Neuronal stem cell (in vitro differentiated cells): ENCODE measurements at regions not wholly inside any gene's neighbourhood (a gene's known extent, or its start where the extent isn't known, plus 50 kb on each side); places are given as distances from the start of the nearest gene placed in this dataset.

Experiments
- DNase-seq: peaks from one replicate; pipeline ENCODE4 v3.0.0-alpha.2; 2013; ENCODE audit warnings: low spot score
- H2AFZ ChIP-seq: one replicate; pipeline ENCODE4 v1.6.1; 2013; ENCODE audit warnings: mild to moderate bottlenecking, low read length, inconsistent platforms
- H2AK5ac ChIP-seq: 2 replicates; pipeline ENCODE4 v1.6.1; 2013; ENCODE audit warnings: low read depth, mild to moderate bottlenecking, inconsistent platforms, low read length, moderate library complexity, mixed read lengths
- H2BK120ac ChIP-seq: 2 replicates; pipeline ENCODE4 v1.6.1; 2013; ENCODE audit warnings: low read depth, mild to moderate bottlenecking, inconsistent platforms, low read length, moderate library complexity, mixed read lengths
- H2BK12ac ChIP-seq: one replicate; pipeline ENCODE4 v1.6.1; 2013; ENCODE audit warnings: low read length, inconsistent platforms
- H2BK15ac ChIP-seq: 2 replicates; pipeline ENCODE4 v1.6.1; 2013; ENCODE audit warnings: mild to moderate bottlenecking, low read length, inconsistent platforms, mixed read lengths
- H2BK5ac ChIP-seq: one replicate; pipeline ENCODE4 v1.6.1; 2013; ENCODE audit warnings: inconsistent platforms, mild to moderate bottlenecking, low read length, moderate library complexity
- H3K14ac ChIP-seq: one replicate; pipeline ENCODE4 v1.6.1; 2013; ENCODE audit warnings: low read length, inconsistent platforms
- H3K18ac ChIP-seq: 2 replicates; pipeline ENCODE4 v1.6.1; 2013; ENCODE audit warnings: low read length, inconsistent platforms
- H3K23ac ChIP-seq: 2 replicates; pipeline ENCODE4 v1.6.1; 2013; ENCODE audit warnings: low read depth, mild to moderate bottlenecking, mixed read lengths, low read length, inconsistent platforms; ENCODE audit not compliant: poor library complexity
- H3K27ac ChIP-seq: replicated peaks from 3 replicates; pipeline ENCODE4 v1.5.1; 2013; ENCODE audit warnings: low read length, inconsistent platforms
- H3K27me3 ChIP-seq, 3 experiments: 2 replicates each; pipeline ENCODE4 v1.6.1; 2013; ENCODE audit warnings: low read length in 3 of 3, mild to moderate bottlenecking in 2 of 3, inconsistent platforms in 1 of 3, low read depth in 1 of 3, mixed read lengths in 1 of 3, moderate library complexity in 1 of 3; ENCODE audit not compliant: control insufficient read depth in 3 of 3, insufficient read depth in 3 of 3
- H3K36me3 ChIP-seq, 2 donors: replicated peaks in 1 of 2; 2 replicates each; pipeline ENCODE4 v1.6.1; 2013; ENCODE audit warnings: low read length in 2 of 2; ENCODE audit not compliant: control insufficient read depth in 2 of 2, insufficient read depth in 2 of 2
- H3K4ac ChIP-seq: 2 replicates; pipeline ENCODE4 v1.6.1; 2013; ENCODE audit warnings: inconsistent platforms, mild to moderate bottlenecking, low read length, moderate library complexity
- H3K4me1 ChIP-seq, 2 donors: 1 replicate in 1 of 2; 2 replicates in 1 of 2; pipeline ENCODE4 v1.6.1; 2013; ENCODE audit warnings: low read length in 2 of 2, low read depth in 1 of 2; ENCODE audit not compliant: control insufficient read depth in 2 of 2, insufficient read depth in 1 of 2
- H3K4me2 ChIP-seq: one replicate; pipeline ENCODE4 v1.6.1; 2013; ENCODE audit warnings: mild to moderate bottlenecking, low read length, inconsistent platforms; ENCODE audit not compliant: insufficient read depth, poor library complexity, severe bottlenecking
- H3K4me3 ChIP-seq, 2 donors: 2 replicates each; pipeline ENCODE4 v1.5.1; 2013; ENCODE audit warnings: low read length in 2 of 2, mild to moderate bottlenecking in 2 of 2, inconsistent platforms in 1 of 2, moderate library complexity in 1 of 2
- H3K79me1 ChIP-seq: one replicate; pipeline ENCODE4 v1.6.1; 2013; ENCODE audit warnings: low read depth, mild to moderate bottlenecking, inconsistent platforms, low read length, moderate library complexity
- H3K9ac ChIP-seq: one replicate; pipeline ENCODE4 v1.6.1; 2013; ENCODE audit warnings: mild to moderate bottlenecking, low read depth, low read length, inconsistent platforms; ENCODE audit not compliant: poor library complexity
- H3K9me3 ChIP-seq, 2 donors: replicated peaks in 1 of 2; 2 replicates each; pipeline versions ENCODE3 to v1.6.1; 2013; ENCODE audit warnings: low read length in 2 of 2, mild to moderate bottlenecking in 2 of 2, inconsistent platforms in 1 of 2, low read depth in 1 of 2, mixed read lengths in 1 of 2, moderate library complexity in 1 of 2; ENCODE audit not compliant: control insufficient read depth in 2 of 2, insufficient read depth in 1 of 2
- H4K8ac ChIP-seq: one replicate; pipeline ENCODE4 v1.6.1; 2013; ENCODE audit warnings: low read depth, mild to moderate bottlenecking, inconsistent platforms, low read length, moderate library complexity
- H4K91ac ChIP-seq: one replicate; pipeline ENCODE4 v1.6.1; 2013; ENCODE audit warnings: low read length, low read depth, mild to moderate bottlenecking, inconsistent platforms; ENCODE audit not compliant: poor library complexity
- WGBS, 2 donors: extraction: QIAGEN DNeasy Blood & Tissue Kit; methylation state at CpG; one replicate each; pipeline ENCODE4 v1.1.7; 2013; ENCODE audit warnings: missing lambda C conversion rate in 2 of 2, mixed read lengths in 1 of 2; ENCODE audit not compliant: insufficient read length in 2 of 2, insufficient replicate concordance in 1 of 2; ENCODE audit errors: extremely low coverage in 2 of 2; 5-methylcytosine and 5-hydroxymethylcytosine counted together

DNA sequence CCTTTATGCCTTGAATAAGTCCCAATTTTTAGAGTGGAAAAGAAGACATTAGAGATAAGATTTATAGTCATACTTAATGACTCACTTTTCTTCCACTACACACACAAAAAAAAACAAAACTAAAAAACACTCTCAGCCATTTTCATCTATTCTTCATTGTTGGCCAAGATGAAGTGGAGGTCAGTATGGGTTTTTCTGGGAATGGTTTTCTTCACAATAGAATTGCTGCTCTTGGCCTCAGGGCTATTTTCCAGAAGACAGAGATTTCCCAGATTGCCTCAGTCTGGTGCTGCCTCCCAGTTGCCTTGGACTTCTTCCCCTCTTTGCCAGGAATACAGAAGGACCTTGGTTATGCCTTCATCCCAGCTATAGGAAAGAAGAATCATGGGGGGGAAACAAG is 463.7 kb downstream of the TMEM232 start:
- Histone ChIP-seq H2AK5ac (no peak overlapping the region), H3K9ac (no peak overlapping the region), H3K18ac (no peak overlapping the region), H2BK12ac (no peak overlapping the region), H3K4me3 (no peak overlapping the region), H4K8ac (no peak overlapping the region), H2BK120ac (no peak overlapping the region), H2BK15ac (no peak overlapping the region), H3K36me3 (no peaks in the 10 kb centered on the region), H3K79me1 (no peaks in the 10 kb centered on the region), H3K4me1 (peaks cover 9 to 18% of the 10 kb centered on the region in 2 donors), H3K4ac (no peak overlapping the region), H3K9me3 (peaks cover 0 to 4% of the 10 kb centered on the region in 2 donors), H2AFZ (no peak overlapping the region), H3K27me3 (no peaks in the 10 kb centered on the region), H3K14ac (no peak overlapping the region), H3K27ac (no peak overlapping the region), H3K23ac (no peak overlapping the region), H3K4me2 (no peak overlapping the region), H2BK5ac (no peak overlapping the region), H4K91ac (no peak overlapping the region)
- no peak for DNase-seq

- no peak for DNase-seq
- peaks cover 0 to 4% of the 10 kb centered on the region in 2 donors for H3K9me3 ChIP-seq
- no peak overlapping the region for H3K18ac ChIP-seq
- H2BK5ac ChIP-seq, result no peak overlapping the region
- no peak overlapping the region for H2AK5ac ChIP-seq
- no peak overlapping the region for H3K4me2 ChIP-seq
- no peak overlapping the region for H3K14ac ChIP-seq
- no peak overlapping the region for H3K27ac ChIP-seq
- H3K4ac ChIP-seq, result no peak overlapping the region
- no peaks in the 10 kb centered on the region for H3K79me1 ChIP-seq
- H3K4me1 ChIP-seq, result peaks cover 10 to 19% of the 10 kb centered on the region in 2 donors
- no peak overlapping the region for H4K8ac ChIP-seq
- H2AFZ ChIP-seq, result no peak overlapping the region
- H3K23ac ChIP-seq, result no peak overlapping the region
- H4K91ac ChIP-seq, result no peak overlapping the region
- no peaks in the 10 kb centered on the region for H3K27me3 ChIP-seq
- no peak overlapping the region for H2BK120ac ChIP-seq
- H3K9ac ChIP-seq, result no peak overlapping the region
- no peak overlapping the region for H2BK12ac ChIP-seq
- no CpG with 5 or more reads among the region's 1 CpG for WGBS, 2 donors
- no peak overlapping the region for H2BK15ac ChIP-seq
- no peak overlapping the region for H3K4me3 ChIP-seq
- no peaks in the 10 kb centered on the region for H3K36me3 ChIP-seq
Observed at GRCh38 chr5:110264661-110265060, 461.8 kb downstream of the TMEM232 start.

DNA sequence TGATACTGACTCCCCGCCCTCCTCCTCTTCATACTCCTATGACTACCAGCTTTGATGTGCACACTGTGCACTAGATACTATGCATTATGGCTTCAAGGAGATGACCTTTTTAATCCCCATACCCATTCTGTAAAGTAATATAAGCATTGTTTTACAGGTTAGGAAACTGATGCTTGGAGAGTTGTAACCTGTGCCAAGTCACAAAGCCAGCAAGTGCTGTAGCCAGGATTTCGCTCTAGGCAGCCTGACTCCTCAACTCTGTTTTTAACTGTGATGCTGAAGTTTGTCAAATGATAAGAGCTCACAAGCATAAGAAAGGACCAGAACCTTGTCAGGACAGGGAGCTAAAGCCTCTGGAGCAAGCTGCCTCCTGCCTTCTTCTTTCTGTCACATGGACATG is 461.3 kb downstream of the TMEM232 start:
- Histone ChIP-seq H3K4me3 (no peak overlapping the region), H2BK12ac (no peak overlapping the region), H3K4me1 (peaks cover 8 to 23% of the 10 kb centered on the region in 2 donors), H3K27me3 (no peaks in the 10 kb centered on the region), H3K18ac (no peak overlapping the region), H4K8ac (no peak overlapping the region), H3K4me2 (no peak overlapping the region), H3K14ac (no peak overlapping the region), H3K27ac (no peak overlapping the region), H2AFZ (no peak overlapping the region), H3K36me3 (no peaks in the 10 kb centered on the region), H4K91ac (no peak overlapping the region), H2BK15ac (no peak overlapping the region), H2BK120ac (no peak overlapping the region), H3K4ac (no peak overlapping the region), H3K79me1 (no peaks in the 10 kb centered on the region), H3K9me3 (peaks cover 0 to 4% of the 10 kb centered on the region in 2 donors), H2AK5ac (no peak overlapping the region), H2BK5ac (no peak overlapping the region), H3K23ac (no peak overlapping the region), H3K9ac (no peak overlapping the region)
- no peak for DNase-seq
- no CpG with 5 or more reads among the region's 2 CpGs for WGBS, 2 donors

DNA sequence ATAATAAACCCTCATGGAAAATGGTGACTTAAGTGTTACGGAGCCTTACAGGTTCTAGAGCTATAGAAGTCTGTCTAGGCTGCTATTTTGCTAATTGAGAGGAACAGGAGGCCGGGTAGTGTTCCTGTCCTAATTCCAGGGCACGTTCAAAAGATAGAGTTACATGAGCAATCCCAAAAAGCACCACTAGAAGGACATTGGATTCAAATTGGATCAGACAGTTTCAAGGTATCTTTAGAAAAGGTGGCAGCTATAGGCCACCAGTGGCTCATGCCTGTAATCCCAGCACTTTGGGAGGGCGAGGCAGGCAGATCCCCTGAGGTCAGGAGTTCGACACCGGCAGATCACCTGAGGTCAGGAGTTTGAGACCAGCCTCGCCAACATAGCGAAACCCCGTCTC is 458.8 kb downstream of the TMEM232 start:
- peaks cover 0 to 4% of the 10 kb centered on the region in 2 donors for H3K9me3 ChIP-seq
- no peak overlapping the region for H2AFZ ChIP-seq
- H2BK12ac ChIP-seq, result no peak overlapping the region
- no peaks in the 10 kb centered on the region for H3K79me1 ChIP-seq
- H3K18ac ChIP-seq, result peak overlapping the region; percentile 68
- H3K23ac ChIP-seq, result no peak overlapping the region
- H3K27me3 ChIP-seq, result no peaks in the 10 kb centered on the region
- no CpG with 5 or more reads among the region's 9 CpGs for WGBS, 2 donors
- no peak overlapping the region for H2AK5ac ChIP-seq
- no peak overlapping the region for H4K8ac ChIP-seq
- H3K4ac ChIP-seq, result no peak overlapping the region
- no peak overlapping the region for H3K4me3 ChIP-seq
- H3K9ac ChIP-seq, result no peak overlapping the region
- H3K27ac ChIP-seq, result peak overlapping the region; percentile 84
- H2BK5ac ChIP-seq, result peak overlapping the region; percentile 42
- no peak overlapping the region for H2BK120ac ChIP-seq
- peaks cover 8 to 23% of the 10 kb centered on the region in 2 donors for H3K4me1 ChIP-seq
- no peak overlapping the region for H2BK15ac ChIP-seq
- DNase-seq, result no peak
- H3K36me3 ChIP-seq, result no peaks in the 10 kb centered on the region
- no peak overlapping the region for H4K91ac ChIP-seq
- H3K14ac ChIP-seq, result no peak overlapping the region
- no peak overlapping the region for H3K4me2 ChIP-seq
